Prostate gland (tissue), 2 donors: ENCODE measurements at regions not wholly inside any gene's neighbourhood (a gene's known extent, or its start where the extent isn't known, plus 50 kb on each side); places are given as distances from the start of the nearest gene placed in this dataset.

Experiments
- CTCF ChIP-seq, 4 experiments: fragments of 200-600 bp in 2 of 4; fragments of 450-650 bp in 2 of 4; sonication (generic) in 2 of 4; IDR thresholded peaks; 1 replicate in 3 of 4; 2 replicates in 1 of 4; pipeline ENCODE4 v1.5.1; 2016 to 2019; ENCODE audit warnings: antibody characterized with exemption in 4 of 4, mild to moderate bottlenecking in 2 of 4, moderate library complexity in 2 of 4
- POLR2A ChIP-seq: fragments of 450-650 bp; IDR thresholded peaks from one replicate; pipeline ENCODE4 v1.6.1; 2016; ENCODE audit warnings: antibody characterized with exemption, mild to moderate bottlenecking
- POLR2AphosphoS5 ChIP-seq: sonication (generic); formaldehyde crosslinking; IDR thresholded peaks from one replicate; pipeline ENCODE4 v1.6.1; 2017; ENCODE audit warnings: antibody characterized with exemption

DNA sequence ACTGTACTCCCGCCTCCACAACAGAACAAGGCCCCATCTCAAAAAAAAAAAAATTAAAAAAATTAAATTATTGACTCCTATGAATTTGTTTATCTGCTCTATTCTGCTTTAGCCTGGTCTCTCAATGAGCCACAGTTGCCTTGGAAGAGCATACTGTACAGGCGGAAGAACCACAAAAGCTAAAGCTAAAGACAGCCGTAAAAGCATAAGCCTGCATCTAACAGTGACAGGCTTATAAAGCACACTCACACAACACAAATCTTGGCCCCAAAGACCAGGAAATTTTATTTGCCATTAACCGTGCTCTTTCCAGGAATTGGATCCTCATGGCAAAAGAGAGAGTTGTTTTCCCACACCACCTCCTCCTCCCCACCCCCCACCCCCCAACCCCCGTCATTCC lies 53.5 kb upstream of the KLF3 start:
- no peak for TF ChIP-seq CTCF (IDR thresholded peaks at IDR 0.05)
- TF ChIP-seq POLR2A: no peak
- no peak for TF ChIP-seq POLR2AphosphoS5
